ENCODE measurements at regions not wholly inside any gene's neighbourhood (a gene's known extent, or its start where the extent isn't known, plus 50 kb on each side); places are given as distances from the start of the nearest gene placed in this dataset.
"Not testable (repeated sequence)": the region's sequence is repeated elsewhere in the genome, so short reads cannot be mapped to it uniquely, and the experiment has no call there.

DNA sequence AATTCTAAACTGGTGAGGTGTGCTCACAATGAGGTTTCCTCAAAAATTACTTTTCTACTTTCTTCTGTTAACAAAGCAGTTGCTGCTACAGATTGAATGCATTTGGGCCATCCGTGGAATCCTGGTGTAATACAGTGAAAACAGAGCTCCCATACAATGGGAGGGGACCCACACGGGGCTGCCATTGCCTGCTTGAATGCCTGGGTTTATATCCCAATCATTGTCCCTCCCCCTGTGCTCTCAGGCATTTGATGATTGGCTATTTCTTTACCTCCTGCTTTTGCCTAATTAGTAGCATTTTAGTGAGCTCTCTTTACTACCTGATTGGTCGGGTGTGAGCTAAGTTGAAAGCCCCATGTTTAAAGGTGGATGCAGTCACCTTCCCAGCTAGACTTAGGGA lies 52.9 kb upstream of the CSF1 start:
- not testable (repeated sequence) for ATAC-seq

GRCh38 chr1:109855986-109856385 lies 54.7 kb upstream of the CSF1 start:
- ATAC-seq = not testable (repeated sequence)

- ATAC-seq = not testable (repeated sequence)
Measured at GRCh38 chr1:109853972-109854371, 56.7 kb upstream of the CSF1 start.

GRCh38 chr1:109852221-109853015 lies 58.2 kb upstream of the CSF1 start:
- ATAC-seq = peak; percentile 89

DNA sequence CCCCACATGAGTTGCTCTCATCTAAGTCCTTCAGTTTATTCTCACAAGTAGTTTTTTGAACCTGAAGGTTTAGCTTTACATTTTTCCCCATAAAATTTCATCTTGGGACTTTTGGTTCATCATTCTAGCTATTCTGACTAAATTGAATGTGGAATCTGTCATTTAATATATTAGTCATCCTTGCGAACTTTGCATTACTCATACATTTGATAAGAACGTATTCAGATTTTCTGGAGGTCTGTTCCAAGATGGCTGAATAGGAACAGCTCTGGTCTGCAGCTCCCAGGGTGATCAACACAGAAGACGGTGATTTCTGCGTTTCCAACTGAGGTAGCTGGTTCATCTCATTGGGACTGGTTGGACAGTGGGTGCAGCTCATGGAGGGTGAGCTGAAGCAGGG lies 59.8 kb upstream of the CSF1 start:
- ATAC-seq = no peak

DNA sequence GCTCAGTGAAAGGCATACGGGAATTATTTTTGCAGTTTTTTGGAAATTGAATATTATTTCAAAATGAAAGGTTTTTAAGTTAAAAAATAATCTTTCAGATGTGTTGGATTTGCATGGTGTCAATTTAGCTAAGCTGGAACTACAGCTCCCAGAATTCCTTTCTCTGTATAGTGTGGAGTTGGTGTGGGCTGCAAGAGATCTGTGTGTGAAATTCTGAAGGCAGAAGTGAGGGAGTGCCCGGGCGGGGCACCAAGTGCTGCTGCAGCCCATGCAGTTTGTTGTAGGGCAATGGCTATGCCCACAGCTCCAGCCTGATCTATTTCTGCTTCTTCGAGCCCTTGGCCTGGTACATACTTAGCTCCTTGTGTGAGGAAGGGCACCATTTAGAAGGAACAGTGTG lies 60.5 kb upstream of the CSF1 start:
- peak; percentile 42 for ATAC-seq

- no peak for ATAC-seq
Measured at GRCh38 chr1:109849655-109850054, 61.0 kb upstream of the CSF1 start.

DNA sequence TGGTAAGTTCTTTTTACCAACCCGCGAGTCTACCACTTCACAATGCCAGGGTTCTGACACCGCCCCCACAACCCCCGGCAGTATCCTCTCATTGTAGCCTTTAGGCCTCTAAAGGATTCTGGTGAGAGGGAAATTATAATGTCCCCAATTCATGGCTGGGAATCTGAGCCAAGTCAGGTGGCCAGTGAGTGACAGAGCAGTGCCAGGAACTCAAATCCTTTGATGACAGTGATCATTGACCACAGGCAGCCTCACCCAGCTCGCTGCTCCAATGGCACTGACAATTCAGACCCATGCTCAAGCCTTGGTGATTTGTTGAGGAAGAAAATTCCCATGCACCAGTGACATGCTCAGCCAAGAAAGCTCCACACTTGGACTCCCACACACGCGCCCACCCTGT lies 63.4 kb upstream of the CSF1 start:
- no peak for ATAC-seq

- no peak for ATAC-seq
Measured at GRCh38 chr1:109846846-109847245, 63.8 kb upstream of the CSF1 start.

DNA sequence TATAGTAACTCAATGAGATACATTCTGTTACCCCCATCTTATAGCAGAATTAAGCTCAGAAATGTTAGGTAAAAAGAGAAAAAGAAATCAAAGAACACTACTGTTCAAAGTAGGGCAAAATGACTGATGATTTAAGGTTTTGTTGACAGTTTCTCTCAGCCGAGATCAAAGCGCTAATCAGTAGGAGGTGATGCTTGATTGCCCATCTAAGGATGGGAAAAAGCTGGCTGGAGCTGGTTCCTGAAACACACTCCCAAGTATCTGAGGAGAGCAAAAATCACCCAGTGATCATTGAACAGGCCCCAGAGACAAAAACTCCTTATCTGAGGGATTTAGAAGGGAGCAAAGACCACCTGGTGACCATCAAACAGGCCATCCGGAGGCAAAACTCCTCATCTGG lies 64.5 kb upstream of the CSF1 start:
- no peak for ATAC-seq

DNA sequence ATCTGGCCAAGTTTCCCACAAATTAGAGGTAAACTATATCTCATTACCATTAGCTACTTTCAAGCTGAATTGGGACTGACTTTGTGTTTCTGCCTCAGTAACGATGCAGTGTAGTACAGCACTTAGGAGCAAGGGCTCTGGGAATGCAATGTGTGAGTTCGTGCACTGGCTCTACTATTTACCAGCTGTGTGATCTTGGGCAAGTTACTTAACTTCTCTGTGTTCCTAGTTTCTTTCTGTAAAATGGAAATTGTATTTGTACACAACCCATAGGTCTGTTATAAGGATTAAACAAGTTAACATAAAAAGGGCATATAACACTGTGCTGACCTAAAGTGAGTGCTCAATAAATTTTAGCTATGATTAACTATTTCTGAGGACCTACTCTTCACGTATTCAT lies 65.0 kb upstream of the CSF1 start:
- ATAC-seq = no peak

DNA sequence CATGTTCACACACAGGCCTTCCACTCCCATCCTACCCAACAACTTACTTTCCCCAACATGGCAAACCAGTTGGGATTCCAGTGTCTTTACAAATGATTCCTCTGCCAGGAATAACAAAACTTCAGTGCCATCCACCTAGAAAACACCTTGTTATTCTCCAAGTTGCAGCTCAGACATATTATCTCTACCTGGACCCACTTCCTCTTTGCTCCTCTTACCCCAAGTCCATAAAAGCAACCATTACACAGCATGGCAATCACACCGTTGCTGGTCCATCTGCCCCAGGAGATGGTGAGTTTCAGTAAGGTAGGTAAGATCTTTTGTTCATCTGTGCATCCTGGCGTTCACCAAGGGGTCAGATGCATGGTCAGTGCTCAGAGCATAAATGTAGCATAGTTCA lies 66.0 kb upstream of the CSF1 start:
- no peak for ATAC-seq

- ATAC-seq = no peak
Measured at GRCh38 chr1:109840011-109840629, 70.5 kb upstream of the CSF1 start.

GRCh38 chr1:109839276-109839675 lies 71.4 kb upstream of the CSF1 start:
- not testable (repeated sequence) for ATAC-seq

GRCh38 chr1:109838838-109839240 lies 71.8 kb upstream of the CSF1 start:
- peak; percentile 49 for ATAC-seq

DNA sequence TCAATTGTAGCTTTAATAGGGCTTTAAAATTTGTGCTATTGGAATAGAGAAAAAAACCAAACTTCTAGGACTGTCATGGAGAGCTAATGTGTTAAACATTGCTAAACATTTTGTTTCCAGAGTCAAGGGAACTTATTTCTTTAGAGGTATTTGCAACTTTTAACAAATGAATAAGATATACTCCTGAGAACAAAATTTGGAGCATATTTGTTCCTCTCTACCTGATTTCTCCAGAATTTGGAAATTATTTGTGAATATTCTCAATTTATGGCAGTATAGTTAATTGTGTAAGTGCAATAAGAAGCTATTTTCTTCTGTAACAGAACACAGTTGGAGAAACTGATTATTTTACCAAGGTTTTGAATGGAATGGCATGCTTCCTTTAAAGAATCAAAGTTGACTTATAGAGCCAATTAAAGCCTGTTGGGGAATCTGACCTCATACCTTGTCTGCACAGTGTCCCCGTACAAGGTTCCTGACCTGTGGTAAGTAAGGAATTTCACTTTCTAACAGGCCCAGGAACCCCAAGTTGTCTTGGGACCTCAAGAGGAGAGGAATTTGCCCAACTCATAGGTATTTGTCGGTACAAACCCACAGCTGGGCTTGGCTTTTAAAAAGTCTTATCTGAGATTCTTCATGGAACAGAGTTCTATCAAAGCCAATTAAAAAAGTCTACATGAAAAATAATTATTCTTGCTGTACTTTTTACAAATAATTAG lies 72.6 kb upstream of the CSF1 start:
- ATAC-seq = no peak

DNA sequence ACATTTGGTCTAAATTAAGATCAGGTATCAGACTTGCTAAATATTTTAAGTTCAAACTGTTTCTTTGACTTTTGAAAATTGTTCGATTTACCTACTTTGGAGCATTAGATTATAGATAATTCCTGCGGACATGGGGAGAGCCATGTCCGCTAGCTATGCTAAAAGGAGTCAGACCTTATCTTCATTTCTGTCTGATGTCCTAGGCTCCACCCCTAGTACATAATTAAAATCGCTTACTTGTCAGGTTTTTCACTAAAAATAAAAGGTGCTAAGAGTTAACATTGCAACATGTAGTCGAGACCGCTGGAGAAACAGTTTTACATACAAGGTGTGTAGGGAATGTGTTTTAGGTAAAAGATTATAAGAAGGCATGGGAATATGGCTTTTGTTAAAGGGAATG lies 71.9 kb upstream of the EPS8L3 start:
- ATAC-seq = not testable (repeated sequence)

GRCh38 chr1:109834951-109835350 lies 71.2 kb upstream of the EPS8L3 start:
- ATAC-seq = no peak

GRCh38 chr1:109832945-109833344 lies 69.2 kb upstream of the EPS8L3 start:
- ATAC-seq = no peak

DNA sequence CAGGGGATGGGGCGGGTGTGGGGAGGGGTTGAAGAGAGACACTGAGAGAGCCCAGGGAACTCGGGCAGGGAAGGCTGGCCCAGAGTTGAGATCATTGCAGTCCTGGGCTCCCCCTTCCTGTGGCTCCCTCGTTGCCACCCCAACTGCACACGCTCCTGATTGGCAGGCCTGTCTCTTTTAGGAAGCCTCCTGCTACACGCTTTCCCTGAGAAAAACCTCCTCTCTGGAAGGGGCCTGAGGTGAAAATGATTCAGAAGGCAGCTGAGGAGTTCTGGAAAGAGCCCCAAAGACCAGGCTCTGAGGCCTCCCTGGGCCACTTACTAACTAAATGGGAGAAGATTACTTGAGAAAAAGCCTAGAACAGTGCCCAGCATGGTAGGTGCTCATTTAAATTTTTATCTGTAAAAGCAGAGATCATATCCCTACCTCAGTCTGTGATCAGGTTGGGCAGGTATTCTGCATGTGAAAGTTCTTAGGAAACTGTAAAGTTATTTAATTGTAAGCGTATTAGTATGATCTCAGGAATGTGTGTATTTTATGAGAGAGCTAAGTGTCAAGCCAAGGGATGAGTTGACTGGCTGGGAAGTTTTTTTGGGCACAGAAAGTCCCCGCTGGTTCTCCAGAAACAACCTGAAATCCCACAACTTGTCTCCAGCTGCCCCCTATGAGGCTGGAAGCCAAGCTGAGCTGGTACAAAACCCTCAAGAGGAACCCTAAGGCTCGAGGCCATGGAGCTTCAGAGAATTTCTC lies 65.2 kb upstream of the EPS8L3 start:
- peak; percentile 10 for ATAC-seq

DNA sequence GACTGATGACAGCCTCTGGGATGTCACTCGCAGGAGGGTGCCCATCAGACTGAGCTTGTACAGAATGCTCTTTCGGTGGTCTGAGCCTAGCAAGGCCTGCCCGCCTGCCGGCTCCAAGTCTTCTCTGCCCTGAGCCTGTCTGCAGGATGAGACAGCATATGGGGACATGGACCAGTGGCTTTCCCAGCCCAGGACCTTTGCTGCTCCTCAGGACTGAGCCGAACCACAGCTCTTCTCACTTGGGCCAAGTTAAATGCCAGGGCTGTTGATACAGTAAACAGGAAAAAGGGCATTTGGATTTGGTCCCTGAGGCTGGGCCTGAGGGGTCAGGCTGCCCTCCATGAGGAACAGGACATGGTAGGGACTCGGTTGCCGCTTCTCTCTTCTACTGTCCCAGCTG lies 64.3 kb upstream of the EPS8L3 start:
- no peak for ATAC-seq

DNA sequence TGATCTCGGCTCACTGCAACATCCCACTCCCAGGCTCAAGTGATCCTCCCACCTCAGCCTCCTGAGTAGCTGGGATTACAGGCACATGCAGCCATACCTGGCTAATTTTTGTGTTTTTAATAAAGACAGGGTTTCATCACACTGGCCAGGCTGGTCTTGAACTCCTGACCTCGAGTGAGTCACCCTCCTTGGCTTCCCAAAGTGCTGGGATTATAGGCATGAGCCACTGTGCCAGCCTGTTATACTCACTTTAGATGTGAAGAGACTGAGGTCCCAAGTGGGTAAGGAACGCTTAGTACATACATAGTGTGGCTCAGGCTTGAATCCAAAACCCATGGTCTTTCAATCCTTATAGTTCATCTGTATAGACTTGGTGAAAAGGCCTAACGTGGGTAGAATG lies 63.7 kb upstream of the EPS8L3 start:
- peak; percentile 73 for ATAC-seq

GRCh38 chr1:109826930-109827349 lies 63.2 kb upstream of the EPS8L3 start:
- ATAC-seq = no peak

Data from esophagus mucosa (tissue), 1 donor.